H1 (cell line): ENCODE measurements at regions not wholly inside any gene's neighbourhood (a gene's known extent, or its start where the extent isn't known, plus 50 kb on each side); places are given as distances from the start of the nearest gene placed in this dataset.

ENCODE experiments used
- CTCF ChIA-PET: fragments of 300-600 bp; sonication (Branson Sonifier 250); formaldehyde crosslinking; loops from one replicate; lab custom pipeline; 2021; ENCODE audit not compliant: partially characterized antibody; lab: Charles Lee
- POLR2A ChIA-PET: fragments of 300-600 bp; sonication (Branson Sonifier 250); formaldehyde crosslinking; loops from one replicate; lab custom pipeline; 2021; ENCODE audit warnings: inconsistent platforms; ENCODE audit not compliant: partially characterized antibody; lab: Charles Lee
- DNase-seq, 2 experiments: peaks; one replicate each; pipeline versions ENCODE4 v3.0.0 to v3.0.0-alpha.2; 2010 to 2022; ENCODE audit warnings: low spot score in 2 of 2, low read depth in 1 of 2, mixed read lengths in 1 of 2
- FAIRE-seq: peaks from 2 replicates; lab custom pipeline; 2011; peaks lifted over from hg19 to GRCh38; lab: Jason Lieb, UNC
- H2AFZ ChIP-seq: 2 replicates; pipeline ENCODE4 v1.8.1; 2012; ENCODE audit warnings: low read length, inconsistent platforms
- H2AK5ac ChIP-seq: 2 replicates; pipeline ENCODE4 v1.6.1; 2013; ENCODE audit warnings: low read depth, low read length
- H2BK120ac ChIP-seq: replicated peaks from 2 replicates; pipeline ENCODE3; 2013; ENCODE audit warnings: low read depth, low read length, inconsistent platforms
- H2BK12ac ChIP-seq: 2 replicates; pipeline ENCODE4 v1.6.1; 2013; ENCODE audit warnings: low read depth, low read length
- H2BK15ac ChIP-seq: 2 replicates; pipeline ENCODE4 v1.6.1; 2013; ENCODE audit warnings: low read length
- H2BK20ac ChIP-seq: 2 replicates; pipeline ENCODE4 v1.6.1; 2013; ENCODE audit warnings: low read length
- H2BK5ac ChIP-seq: 2 replicates; pipeline ENCODE4 v1.6.1; 2013; ENCODE audit warnings: low read depth, low read length
- H3K14ac ChIP-seq: 2 replicates; pipeline ENCODE4 v1.6.1; 2013; ENCODE audit warnings: inconsistent platforms; ENCODE audit not compliant: insufficient read length
- H3K18ac ChIP-seq: 2 replicates; pipeline ENCODE4 v1.6.1; 2013; ENCODE audit warnings: low read length; ENCODE audit errors: extremely low read depth
- H3K23ac ChIP-seq: 2 replicates; pipeline ENCODE4 v1.6.1; 2013; ENCODE audit warnings: inconsistent platforms; ENCODE audit not compliant: insufficient read length
- H3K23me2 ChIP-seq: 2 replicates; pipeline ENCODE4 v1.6.1; 2013; ENCODE audit warnings: low read depth, low read length
- H3K27ac ChIP-seq: 2 replicates; pipeline ENCODE4 v1.6.1; 2011; ENCODE audit warnings: low read depth, low read length, inconsistent platforms
- H3K27me3 ChIP-seq, 4 experiments: replicated peaks in 1 of 4; 1 replicate in 1 of 4; 2 replicates in 3 of 4; pipeline versions ENCODE4 v1.6.1 to v1.8.1; 2011 to 2013; ENCODE audit warnings: low read length in 3 of 4, mild to moderate bottlenecking in 3 of 4, inconsistent platforms in 2 of 4, mixed read lengths in 2 of 4, moderate library complexity in 1 of 4; ENCODE audit not compliant: control insufficient read depth in 3 of 4, insufficient read depth in 3 of 4; ENCODE audit errors: extremely low read depth in 1 of 4
- H3K36me3 ChIP-seq, 4 experiments: 2 replicates each; pipeline versions ENCODE4 v1.6.1 to v1.8.1; 2011 to 2013; ENCODE audit warnings: mild to moderate bottlenecking in 4 of 4, low read length in 3 of 4, moderate library complexity in 2 of 4, control low read depth in 1 of 4, inconsistent platforms in 1 of 4; ENCODE audit not compliant: insufficient read depth in 4 of 4, control insufficient read depth in 2 of 4
- H3K4ac ChIP-seq: replicated peaks from 2 replicates; pipeline ENCODE3; 2013; ENCODE audit warnings: low read length, low read depth, mixed read lengths, inconsistent platforms; ENCODE audit not compliant: insufficient read length
- H3K4me1 ChIP-seq, 4 experiments: replicated peaks in 1 of 4; 1 replicate in 1 of 4; 2 replicates in 3 of 4; pipeline versions ENCODE4 v1.6.1 to v1.8.1; 2011 to 2013; ENCODE audit warnings: low read length in 3 of 4, inconsistent platforms in 2 of 4, mixed read lengths in 1 of 4; ENCODE audit not compliant: insufficient read depth in 4 of 4, control insufficient read depth in 3 of 4
- H3K4me2 ChIP-seq, 2 experiments: 2 replicates each; pipeline versions ENCODE4 v1.6.1 to v1.8.1; 2011 to 2013; ENCODE audit warnings: low read depth in 2 of 2, low read length in 2 of 2, control low read depth in 1 of 2, inconsistent platforms in 1 of 2, mild to moderate bottlenecking in 1 of 2; ENCODE audit not compliant: insufficient read depth in 1 of 2
- H3K4me3 ChIP-seq, 4 experiments: fragments of 200-600, 300-600 bp in 1 of 4; sonication (generic), shearing (Covaris generic), sonication (Bioruptor Twin) in 1 of 4; 2 replicates each; pipeline versions ENCODE4 v1.5.1 to v1.8.1; 2011 to 2016; ENCODE audit warnings: low read length in 4 of 4, low read depth in 3 of 4, control low read depth in 2 of 4, inconsistent platforms in 2 of 4, mild to moderate bottlenecking in 2 of 4, mixed read lengths in 1 of 4, moderate library complexity in 1 of 4; ENCODE audit not compliant: insufficient read depth in 2 of 4; ENCODE audit errors: extremely low read depth in 1 of 4
- H3K56ac ChIP-seq: replicated peaks from 2 replicates; pipeline ENCODE3; 2013; ENCODE audit warnings: low read depth, mild to moderate bottlenecking, mixed read lengths, low read length, inconsistent platforms; ENCODE audit not compliant: insufficient read length
- H3K79me1 ChIP-seq: 2 replicates; pipeline ENCODE4 v1.6.1; 2013; ENCODE audit warnings: low read depth, low read length, control low read depth
- H3K79me2 ChIP-seq, 2 experiments: 2 replicates each; pipeline versions ENCODE4 v1.6.1 to v1.8.1; 2012 to 2013; ENCODE audit warnings: low read length in 2 of 2, mild to moderate bottlenecking in 2 of 2, inconsistent platforms in 1 of 2; ENCODE audit not compliant: insufficient read depth in 2 of 2, control insufficient read depth in 1 of 2
- H3K9ac ChIP-seq, 4 experiments: replicated peaks in 1 of 4; 1 replicate in 1 of 4; 2 replicates in 3 of 4; pipeline versions ENCODE4 v1.6.1 to v1.8.1; 2011 to 2013; ENCODE audit warnings: low read depth in 3 of 4, low read length in 3 of 4, control low read depth in 2 of 4, mild to moderate bottlenecking in 2 of 4, moderate library complexity in 2 of 4, inconsistent platforms in 1 of 4; ENCODE audit errors: extremely low read depth in 1 of 4
- H3K9me3 ChIP-seq, 2 experiments: 2 replicates each; pipeline versions ENCODE4 v1.6.1 to v1.8.1; 2012 to 2013; ENCODE audit warnings: mild to moderate bottlenecking in 2 of 2, moderate library complexity in 2 of 2, control low read depth in 1 of 2, inconsistent platforms in 1 of 2, low read depth in 1 of 2, low read length in 1 of 2, mixed read lengths in 1 of 2; ENCODE audit not compliant: insufficient read depth in 2 of 2
- H4K20me1 ChIP-seq, 2 experiments: replicated peaks in 1 of 2; 2 replicates each; pipeline versions ENCODE3 to v1.8.1; 2011 to 2013; ENCODE audit warnings: inconsistent platforms in 2 of 2, low read length in 2 of 2, mild to moderate bottlenecking in 1 of 2; ENCODE audit not compliant: insufficient read depth in 2 of 2, control insufficient read depth in 1 of 2
- H4K5ac ChIP-seq: 2 replicates; pipeline ENCODE4 v1.6.1; 2013; ENCODE audit warnings: low read length, low read depth, mixed read lengths, inconsistent platforms; ENCODE audit not compliant: insufficient read length
- H4K8ac ChIP-seq: 2 replicates; pipeline ENCODE4 v1.8.0; 2013; ENCODE audit warnings: mild to moderate bottlenecking, moderate library complexity, low read length, inconsistent platforms; ENCODE audit not compliant: insufficient read depth; ENCODE audit errors: extremely low read depth
- H4K91ac ChIP-seq: replicated peaks from 2 replicates; pipeline ENCODE3; 2013; ENCODE audit warnings: low read length, mixed read lengths, inconsistent platforms; ENCODE audit not compliant: insufficient read length
- CBX5 ChIP-seq: fragments of 300-800, 300-1000 bp; sonication (generic); IDR thresholded peaks from 2 replicates; pipeline ENCODE4 v1.7.1; 2016; ENCODE audit warnings: antibody characterized with exemption, low read length, low read depth
- EZH2 ChIP-seq: fragments of 200-600 bp; sonication (generic); IDR thresholded peaks from 2 replicates; pipeline ENCODE4 v1.7.1; 2012; ENCODE audit warnings: low read depth, mild to moderate bottlenecking, moderate library complexity, low read length, inconsistent platforms; ENCODE audit not compliant: severe bottlenecking
- KDM5A ChIP-seq: fragments of 200-600 bp; IDR thresholded peaks from 2 replicates; pipeline ENCODE4 v1.7.1; 2012; ENCODE audit warnings: mild to moderate bottlenecking, low read length, inconsistent platforms, mixed read lengths
- RNF2 ChIP-seq: fragments of 200-900, 300-1000 bp; sonication (generic); IDR thresholded peaks from 2 replicates; pipeline ENCODE4 v1.7.1; 2016; ENCODE audit warnings: borderline replicate concordance, low read depth, mild to moderate bottlenecking, antibody characterized with exemption, low read length; ENCODE audit not compliant: poor library complexity, severe bottlenecking; ENCODE audit errors: missing control alignments
- SIRT6 ChIP-seq: IDR thresholded peaks from one replicate; pipeline ENCODE4 v1.7.1; 2012; ENCODE audit warnings: low read length, inconsistent platforms
- WGBS, 2 experiments: shearing (Covaris generic) in 1 of 2; methylation state at CpG; one replicate each; pipeline versions ENCODE4 v1.1.6 to v1.1.7; 2013 to 2015; ENCODE audit warnings: low lambda C conversion rate in 2 of 2, mixed read lengths in 2 of 2, inconsistent platforms in 1 of 2, low coverage in 1 of 2, missing lambda C conversion rate in 1 of 2; ENCODE audit not compliant: insufficient replicate concordance in 2 of 2, insufficient coverage in 1 of 2, insufficient read length in 1 of 2; ENCODE audit errors: extremely low coverage in 1 of 2, missing lambda C conversion rate in 1 of 2; 5-methylcytosine and 5-hydroxymethylcytosine counted together
- TF ChIP-seq, protein P1 (sequence below): IDR thresholded peaks from 2 replicates; pipeline ENCODE4 v1.6.1; 2012; ENCODE audit warnings: inconsistent platforms

DNA sequence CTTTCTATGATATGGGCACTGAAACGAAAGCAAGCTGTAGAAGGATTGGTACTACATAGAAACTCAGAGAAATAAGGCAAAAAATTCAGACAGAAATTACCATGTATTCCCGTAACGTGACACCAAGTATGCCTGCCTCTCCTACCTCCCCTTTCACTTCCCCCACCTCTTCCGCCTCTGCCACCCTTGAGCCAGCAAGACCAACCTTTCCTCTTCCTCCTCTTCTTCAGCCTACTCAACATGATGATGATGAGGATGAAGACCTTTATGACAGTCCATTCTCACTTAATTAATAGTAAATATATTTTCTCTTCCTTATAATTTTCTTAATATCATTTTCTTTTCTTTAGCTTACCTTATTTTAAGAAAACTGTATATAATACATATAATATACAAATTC is 188.1 kb upstream of the VGLL2 start:
- Histone ChIP-seq H2BK12ac (no peak overlapping the region), H2AFZ (no peak overlapping the region; the same call in 1 of the 2 replicates), H4K5ac (no peak overlapping the region), H2BK5ac (no peak overlapping the region), H3K23me2 (no peaks in the 10 kb centered on the region), H3K56ac (no peak overlapping the region), H2BK20ac (no peak overlapping the region), H3K23ac (no peak overlapping the region), H3K4me2 (no peak overlapping the region), H3K4ac (no peak overlapping the region), H3K27ac (no peak overlapping the region), H3K14ac (no peak overlapping the region), H4K20me1 (no peaks in the 10 kb centered on the region), H3K36me3 (no peaks in the 10 kb centered on the region), H2AK5ac (no peak overlapping the region), H2BK15ac (no peak overlapping the region), H4K91ac (no peak overlapping the region), H3K27me3 (no peaks in the 10 kb centered on the region)
- DNase-seq (no peak), FAIRE-seq (no peak)
- WGBS, 2 experiments = 87% methylated on average over 4 of the region's 4 CpGs; no CpG with 5 or more reads in 1 of the 2 experiments
- POLR2A ChIA-PET = no interaction called here
- TF ChIP-seq, protein P1, sequence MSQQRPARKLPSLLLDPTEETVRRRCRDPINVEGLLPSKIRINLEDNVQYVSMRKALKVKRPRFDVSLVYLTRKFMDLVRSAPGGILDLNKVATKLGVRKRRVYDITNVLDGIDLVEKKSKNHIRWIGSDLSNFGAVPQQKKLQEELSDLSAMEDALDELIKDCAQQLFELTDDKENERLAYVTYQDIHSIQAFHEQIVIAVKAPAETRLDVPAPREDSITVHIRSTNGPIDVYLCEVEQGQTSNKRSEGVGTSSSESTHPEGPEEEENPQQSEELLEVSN = no peak
- TF ChIP-seq KDM5A (no peak), RNF2 (no peak), SIRT6 (no peak), CBX5 (no peak), EZH2 (no peak)
- TF ChIP-seq, all 59 proteins: peak for 0
- no peaks in the 10 kb centered on the region for H3K79me1 ChIP-seq
- peaks cover 0 to under 1% (median under 1%) of the 10 kb centered on the region in 4 experiments; a peak in 3 of 7 replicates for H3K4me1 ChIP-seq
- no peak overlapping the region for H3K18ac ChIP-seq
- no peak overlapping the region for H2BK120ac ChIP-seq
- no peak overlapping the region for H4K8ac ChIP-seq
- H3K4me3 ChIP-seq = no peak overlapping the region
- H3K9me3 ChIP-seq = no peaks in the 10 kb centered on the region
- H3K79me2 ChIP-seq = no peaks in the 10 kb centered on the region
- CTCF ChIA-PET = no interaction called here
- H3K9ac ChIP-seq = no peak overlapping the region
